Calu3 (cell line): ENCODE measurements at regions not wholly inside any gene's neighbourhood (a gene's known extent, or its start where the extent isn't known, plus 50 kb on each side); places are given as distances from the start of the nearest gene placed in this dataset.
"Not testable (repeated sequence)": the region's sequence is repeated elsewhere in the genome, so short reads cannot be mapped to it uniquely, and the experiment has no call there.

Source experiments
- BruUV-seq: library from RNA; stranded (reverse); fragments of 400-500 nt; replicated peaks from 2 replicates; lab custom pipeline; 2021; lab: Mats Ljungman, UMichigan
- CTCF ChIA-PET: fragments of 300-600 bp; sonication (Branson Sonifier 250); formaldehyde crosslinking; loops from one replicate; lab custom pipeline; 2022; ENCODE audit warnings: antibody characterized with exemption; lab: Charles Lee
- DNase-seq: peaks from one replicate; pipeline ENCODE4 v3.0.0; 2022
- H3K27ac Mint-ChIP-seq: one replicate; pipeline ENCODE4 v1.8.0; 2022; ENCODE audit warnings: mixed read lengths; ENCODE audit not compliant: unreplicated experiment
- H3K27me3 Mint-ChIP-seq: one replicate; pipeline ENCODE4 v1.8.0; 2022; ENCODE audit warnings: mixed read lengths; ENCODE audit not compliant: unreplicated experiment
- H3K36me3 Mint-ChIP-seq: one replicate; pipeline ENCODE4 v1.8.0; 2022; ENCODE audit warnings: mild to moderate bottlenecking, moderate library complexity, mixed read lengths; ENCODE audit not compliant: insufficient read depth, unreplicated experiment
- H3K4me1 Mint-ChIP-seq: one replicate; pipeline ENCODE4 v1.8.0; 2022; ENCODE audit warnings: mild to moderate bottlenecking, low read depth, mixed read lengths; ENCODE audit not compliant: unreplicated experiment
- H3K4me3 Mint-ChIP-seq: one replicate; pipeline ENCODE4 v1.8.0; 2022; ENCODE audit warnings: mild to moderate bottlenecking, low read depth, moderate library complexity, mixed read lengths; ENCODE audit not compliant: unreplicated experiment
- H3K9me3 Mint-ChIP-seq: one replicate; pipeline ENCODE4 v1.8.0; 2022; ENCODE audit warnings: low read depth, mixed read lengths; ENCODE audit not compliant: unreplicated experiment
- intact Hi-C: fragments of 100-400 bp; cut with micrococcal nuclease; formaldehyde crosslinking; loops from one replicate; pipeline ENCODE4 v1.10.0; 2022; ENCODE audit not compliant: unreplicated experiment
- TF ChIP-seq, protein P1 (sequence below): fragments of 200-600 bp; IDR thresholded peaks from one replicate; pipeline ENCODE4 v1.8.0; 2022; ENCODE audit warnings: antibody characterized with exemption; ENCODE audit not compliant: unreplicated experiment

- Mint-ChIP-seq H3K36me3 (no peaks in the 10 kb centered on the region), H3K27me3 (no peaks in the 10 kb centered on the region), H3K4me3 (no peak overlapping the region), H3K9me3 (peaks cover 3% of the 10 kb centered on the region), H3K4me1 (no peaks in the 10 kb centered on the region), H3K27ac (peak overlapping the region; percentile 83)
- DNase-seq = no peak
- TF ChIP-seq, protein P1, sequence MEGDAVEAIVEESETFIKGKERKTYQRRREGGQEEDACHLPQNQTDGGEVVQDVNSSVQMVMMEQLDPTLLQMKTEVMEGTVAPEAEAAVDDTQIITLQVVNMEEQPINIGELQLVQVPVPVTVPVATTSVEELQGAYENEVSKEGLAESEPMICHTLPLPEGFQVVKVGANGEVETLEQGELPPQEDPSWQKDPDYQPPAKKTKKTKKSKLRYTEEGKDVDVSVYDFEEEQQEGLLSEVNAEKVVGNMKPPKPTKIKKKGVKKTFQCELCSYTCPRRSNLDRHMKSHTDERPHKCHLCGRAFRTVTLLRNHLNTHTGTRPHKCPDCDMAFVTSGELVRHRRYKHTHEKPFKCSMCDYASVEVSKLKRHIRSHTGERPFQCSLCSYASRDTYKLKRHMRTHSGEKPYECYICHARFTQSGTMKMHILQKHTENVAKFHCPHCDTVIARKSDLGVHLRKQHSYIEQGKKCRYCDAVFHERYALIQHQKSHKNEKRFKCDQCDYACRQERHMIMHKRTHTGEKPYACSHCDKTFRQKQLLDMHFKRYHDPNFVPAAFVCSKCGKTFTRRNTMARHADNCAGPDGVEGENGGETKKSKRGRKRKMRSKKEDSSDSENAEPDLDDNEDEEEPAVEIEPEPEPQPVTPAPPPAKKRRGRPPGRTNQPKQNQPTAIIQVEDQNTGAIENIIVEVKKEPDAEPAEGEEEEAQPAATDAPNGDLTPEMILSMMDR = no peak
- CTCF ChIA-PET = interaction anchor here (0.5 to 1.5 kb wide), 3 partner anchors 10 to 123 kb away, joined by 3 read pairs; no protein-coding TSS in a partner anchor
- no TSS peak for BruUV-seq
- intact Hi-C loops = no loop called here
These were observed 92.5 kb downstream of the FEM1C start for GRCh38 chr5:115452083-115452482.

DNA sequence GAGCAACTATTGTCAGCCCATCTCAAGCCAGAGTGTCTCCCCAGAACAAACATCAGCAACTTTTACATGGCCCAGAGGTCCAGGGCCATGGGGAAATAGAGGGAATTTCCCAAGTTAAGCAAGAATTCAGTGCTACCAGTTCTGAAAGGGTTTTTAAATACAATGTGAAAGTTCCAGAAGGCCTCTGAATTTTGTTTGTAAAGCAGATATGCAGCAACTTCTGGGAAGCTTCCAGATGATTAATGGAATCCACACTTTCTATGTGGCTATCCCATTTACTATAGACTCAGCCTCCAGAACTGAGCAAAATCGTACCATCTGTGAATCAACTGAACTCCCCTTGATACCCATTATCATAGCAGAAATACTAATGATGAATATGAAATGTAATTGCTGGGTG lies 93.8 kb downstream of the FEM1C start:
- peaks cover 3% of the 10 kb centered on the region for H3K9me3 Mint-ChIP-seq
- no peak for DNase-seq
- BruUV-seq = no TSS peak
- H3K27ac Mint-ChIP-seq = peak overlapping the region; percentile 83
- intact Hi-C loops = no loop called here
- H3K36me3 Mint-ChIP-seq = no peaks in the 10 kb centered on the region
- no peaks in the 10 kb centered on the region for H3K27me3 Mint-ChIP-seq
- peak overlapping the region; percentile 7 for H3K4me3 Mint-ChIP-seq
- TF ChIP-seq, protein P1 = no peak
- no peaks in the 10 kb centered on the region for H3K4me1 Mint-ChIP-seq
- CTCF ChIA-PET = interaction anchor here (0.9 to 1.5 kb wide), 4 partner anchors 17 to 124 kb away, joined by 3 read pairs; no protein-coding TSS in a partner anchor

- H3K4me1 Mint-ChIP-seq, H3K27me3 Mint-ChIP-seq, H3K27ac Mint-ChIP-seq, intact Hi-C loops, CTCF ChIA-PET, BruUV-seq, DNase-seq, H3K4me3 Mint-ChIP-seq, H3K36me3 Mint-ChIP-seq, H3K9me3 Mint-ChIP-seq: not testable (repeated sequence)
These were observed 95.9 kb downstream of the FEM1C start for GRCh38 chr5:115448630-115449029.

DNA sequence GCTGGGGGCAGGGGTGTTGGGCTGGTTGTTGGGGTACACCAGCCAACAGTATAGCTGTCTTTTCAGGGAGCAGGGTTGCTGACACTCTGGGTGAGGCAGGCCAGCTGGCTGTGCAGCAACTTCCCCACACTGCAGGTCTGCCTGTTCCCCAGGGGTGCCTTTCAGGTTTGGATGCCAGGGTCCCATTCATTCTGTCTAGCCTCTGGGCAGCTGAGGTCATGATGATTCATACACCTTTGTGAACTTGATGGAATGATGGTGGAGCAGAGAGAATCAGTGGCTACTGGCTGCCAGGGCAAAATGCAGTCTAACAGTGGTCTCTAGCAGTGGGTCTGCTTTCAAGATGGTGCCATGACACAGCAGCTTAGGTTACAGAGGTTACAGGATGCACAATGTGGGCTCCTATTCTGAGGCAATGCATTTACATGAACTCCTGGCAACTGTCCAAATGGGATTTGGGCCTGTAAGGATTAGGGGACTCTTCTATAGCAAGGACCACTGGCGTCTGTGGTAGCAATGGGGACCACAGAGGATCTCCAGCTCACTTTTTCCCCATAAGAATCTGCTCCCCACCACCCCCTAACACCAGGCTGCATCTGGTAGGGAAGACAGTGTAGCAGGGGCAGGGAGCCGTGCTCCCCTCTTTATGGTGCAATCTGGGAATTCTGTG lies 103.7 kb downstream of the FEM1C start:
- Mint-ChIP-seq H3K4me1 (peaks cover 29% of the 10 kb centered on the region), H3K9me3 (peaks cover 18% of the 10 kb centered on the region), H3K27ac (no peak overlapping the region), H3K4me3 (no peak overlapping the region), H3K36me3 (no peaks in the 10 kb centered on the region), H3K27me3 (no peaks in the 10 kb centered on the region)
- TF ChIP-seq, protein P1 = no peak
- intact Hi-C loops = no loop called here
- no TSS peak for BruUV-seq
- CTCF ChIA-PET = interaction anchor here (0.6 kb wide), 1 partner anchor 814 kb away, joined by 12 read pairs; no protein-coding TSS in a partner anchor
- DNase-seq = no peak

DNA sequence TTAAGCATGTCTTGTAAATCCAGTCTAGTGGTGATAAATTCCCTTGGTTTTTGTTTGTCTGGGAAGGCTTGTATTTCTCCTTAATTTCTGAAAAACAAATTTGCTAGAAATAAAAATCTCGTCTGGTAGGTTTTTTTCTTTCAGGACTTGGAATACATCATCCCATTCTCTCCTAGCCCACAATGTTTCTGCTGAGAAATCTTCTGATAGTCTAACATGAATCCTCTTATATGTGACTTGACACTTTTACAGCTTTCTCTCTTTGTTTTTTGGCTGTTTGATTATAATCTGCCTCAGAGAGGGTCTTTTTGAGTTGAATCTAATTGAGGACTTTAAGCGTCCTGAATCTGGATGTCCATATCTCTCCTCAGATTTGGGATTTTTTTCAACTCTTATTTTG lies 104.9 kb downstream of the FEM1C start:
- no peak overlapping the region for H3K4me3 Mint-ChIP-seq
- intact Hi-C loops = no loop called here
- H3K27ac Mint-ChIP-seq = no peak overlapping the region
- H3K9me3 Mint-ChIP-seq = peaks cover 18% of the 10 kb centered on the region
- no TSS peak for BruUV-seq
- H3K4me1 Mint-ChIP-seq = peaks cover 41% of the 10 kb centered on the region
- TF ChIP-seq, protein P1 = no peak
- CTCF ChIA-PET = no interaction called here
- DNase-seq = no peak
- H3K27me3 Mint-ChIP-seq = no peaks in the 10 kb centered on the region
- H3K36me3 Mint-ChIP-seq = no peaks in the 10 kb centered on the region
